ENCODE measurements at regions not wholly inside any gene's neighbourhood (a gene's known extent, or its start where the extent isn't known, plus 50 kb on each side); places are given as distances from the start of the nearest gene placed in this dataset.

DNA sequence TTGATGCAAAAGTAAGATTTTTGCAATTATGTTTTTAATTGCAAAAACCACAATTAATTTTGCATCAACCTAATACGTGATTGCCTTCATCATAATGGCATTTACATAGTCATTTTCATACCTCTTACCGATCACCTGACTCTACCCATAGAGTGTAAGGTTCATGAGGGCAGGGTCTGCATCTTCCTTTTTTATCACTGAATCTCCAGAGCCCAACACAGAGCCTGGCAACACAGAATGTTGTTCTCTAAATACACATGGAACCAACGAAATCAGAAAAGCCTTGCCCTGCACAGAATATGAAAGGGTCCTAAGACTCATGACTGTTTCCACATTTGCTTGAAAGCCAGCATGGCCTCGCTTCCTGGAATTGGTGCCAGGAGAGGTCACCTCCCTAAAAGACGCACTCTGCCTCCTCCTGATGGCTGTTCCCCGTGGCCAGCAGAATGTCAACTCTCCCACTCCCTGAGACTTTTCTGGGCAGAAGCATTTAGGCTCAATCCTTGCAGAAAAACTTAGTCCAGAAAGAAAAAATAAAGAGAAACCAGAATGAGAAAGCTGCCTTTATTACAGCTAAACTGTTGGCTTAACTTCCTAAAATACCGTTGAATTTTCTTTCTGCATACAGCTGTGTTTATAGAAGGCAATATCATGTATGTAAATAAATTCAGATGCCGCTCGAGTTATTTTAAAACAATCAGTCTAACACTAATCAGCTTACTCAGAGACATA lies 327.8 kb upstream of the MAF start:
- TF ChIP-seq TCF4 (CRISPR knock-in tag; IDR thresholded peaks at IDR 0.05; ENCODE audit: borderline replicate concordance): no peak
- no peak for TF ChIP-seq ZNF565 (CRISPR knock-in tag; conservative IDR thresholded peaks at IDR 0.05; ENCODE audit: low read depth)
- no peak for TF ChIP-seq CSDC2 (CRISPR knock-in tag; IDR thresholded peaks at IDR 0.05)
- no peak for TF ChIP-seq PPARA (CRISPR knock-in tag; IDR thresholded peaks at IDR 0.05; ENCODE audit: borderline replicate concordance)
- TF ChIP-seq SNAI2 (CRISPR knock-in tag; IDR thresholded peaks at IDR 0.05): no peak
- TF ChIP-seq OSR1 (CRISPR knock-in tag; IDR thresholded peaks at IDR 0.05): no peak
